OCI-LY1 (cell line): ENCODE measurements at regions not wholly inside any gene's neighbourhood (a gene's known extent, or its start where the extent isn't known, plus 50 kb on each side); places are given as distances from the start of the nearest gene placed in this dataset.

Experiments used
- EZH2 ChIP-seq: fragments of 200-600 bp; sonication (generic), shearing (Covaris generic); IDR thresholded peaks from 2 replicates; pipeline ENCODE4 v1.8.0; 2017; ENCODE audit warnings: borderline replicate concordance, mixed run types, mild to moderate bottlenecking, antibody characterized with exemption, low read length, moderate library complexity, mixed read lengths
- TF ChIP-seq, protein P1 (sequence below): fragments of 200-600 bp; sonication (generic), shearing (Covaris generic); IDR thresholded peaks from 2 replicates; pipeline ENCODE4 v1.5.1; 2017; ENCODE audit warnings: mild to moderate bottlenecking, antibody characterized with exemption, low read length, moderate library complexity, mixed read lengths

- no peak for TF ChIP-seq EZH2
- TF ChIP-seq, protein P1, sequence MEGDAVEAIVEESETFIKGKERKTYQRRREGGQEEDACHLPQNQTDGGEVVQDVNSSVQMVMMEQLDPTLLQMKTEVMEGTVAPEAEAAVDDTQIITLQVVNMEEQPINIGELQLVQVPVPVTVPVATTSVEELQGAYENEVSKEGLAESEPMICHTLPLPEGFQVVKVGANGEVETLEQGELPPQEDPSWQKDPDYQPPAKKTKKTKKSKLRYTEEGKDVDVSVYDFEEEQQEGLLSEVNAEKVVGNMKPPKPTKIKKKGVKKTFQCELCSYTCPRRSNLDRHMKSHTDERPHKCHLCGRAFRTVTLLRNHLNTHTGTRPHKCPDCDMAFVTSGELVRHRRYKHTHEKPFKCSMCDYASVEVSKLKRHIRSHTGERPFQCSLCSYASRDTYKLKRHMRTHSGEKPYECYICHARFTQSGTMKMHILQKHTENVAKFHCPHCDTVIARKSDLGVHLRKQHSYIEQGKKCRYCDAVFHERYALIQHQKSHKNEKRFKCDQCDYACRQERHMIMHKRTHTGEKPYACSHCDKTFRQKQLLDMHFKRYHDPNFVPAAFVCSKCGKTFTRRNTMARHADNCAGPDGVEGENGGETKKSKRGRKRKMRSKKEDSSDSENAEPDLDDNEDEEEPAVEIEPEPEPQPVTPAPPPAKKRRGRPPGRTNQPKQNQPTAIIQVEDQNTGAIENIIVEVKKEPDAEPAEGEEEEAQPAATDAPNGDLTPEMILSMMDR, result no peak
Observed at GRCh38 chr6:26260110-26260637, 104.8 kb upstream of the BTN3A2 start.
